Kidney (tissue), 13 donors: ENCODE measurements at regions not wholly inside any gene's neighbourhood (a gene's known extent, or its start where the extent isn't known, plus 50 kb on each side); places are given as distances from the start of the nearest gene placed in this dataset.

ENCODE experiments used
- DNase-seq, 5 donors: peaks; one replicate each; pipeline ENCODE4 v3.0.0-alpha.2; 2013 to 2020
- FAIRE-seq: peaks from 2 replicates; lab custom pipeline; 2012; peaks lifted over from hg19 to GRCh38; lab: Jason Lieb, UNC
- H3K27ac ChIP-seq, 2 donors: one replicate each; pipeline ENCODE4 v1.7.0; 2013; ENCODE audit warnings: low read depth in 2 of 2, low read length in 2 of 2, inconsistent platforms in 1 of 2
- H3K27me3 ChIP-seq: one replicate; pipeline ENCODE4 v1.7.1; 2013; ENCODE audit warnings: low read length, inconsistent platforms; ENCODE audit not compliant: control insufficient read depth, insufficient read depth
- H3K36me3 ChIP-seq, 3 donors: one replicate each; pipeline versions ENCODE4 v1.7.0 to v1.7.1; 2013; ENCODE audit warnings: low read length in 3 of 3, control low read depth in 1 of 3, inconsistent platforms in 1 of 3; ENCODE audit not compliant: insufficient read depth in 3 of 3, control insufficient read depth in 2 of 3
- H3K4me1 ChIP-seq, 3 donors: one replicate each; pipeline versions ENCODE4 v1.7.0 to v1.7.1; 2013; ENCODE audit warnings: low read length in 3 of 3, inconsistent platforms in 1 of 3, low read depth in 1 of 3; ENCODE audit not compliant: control insufficient read depth in 2 of 3, insufficient read depth in 2 of 3
- H3K4me3 ChIP-seq, 3 donors: one replicate each; pipeline versions ENCODE4 v1.7.0 to v1.8.1; 2013; ENCODE audit warnings: low read length in 3 of 3, control low read depth in 1 of 3, inconsistent platforms in 1 of 3
- H3K9ac ChIP-seq, 3 donors: one replicate each; pipeline versions ENCODE4 v1.7.0 to v1.7.1; 2013; ENCODE audit warnings: low read length in 3 of 3, control low read depth in 1 of 3, inconsistent platforms in 1 of 3
- H3K9me3 ChIP-seq, 3 donors: one replicate each; pipeline versions ENCODE4 v1.7.0 to v1.7.1; 2013; ENCODE audit warnings: low read length in 3 of 3, control low read depth in 1 of 3, inconsistent platforms in 1 of 3; ENCODE audit not compliant: control insufficient read depth in 2 of 3, insufficient read depth in 1 of 3
- CTCF ChIP-seq: IDR thresholded peaks from 3 replicates; pipeline ENCODE4 v1.5.1; 2012; ENCODE audit warnings: mild to moderate bottlenecking, moderate library complexity, borderline replicate concordance; ENCODE audit not compliant: insufficient read depth; ENCODE audit errors: extremely low read depth
- intact Hi-C: fragments of 100-400 bp; cut with DNase I; formaldehyde crosslinking; loops from one replicate; pipeline ENCODE4 v1.11.1; 2022
- donor health status: control.
- donor health status: control.
- donor health status: control.
- donor health status: control.
- donor health status: control.
- donor health status: DM: yes; HTN: yes; CAD: no.
- donor health status: Normal renal cell carcinoma (clear cell type).

GRCh38 chr3:86801921-86802320 is 189.0 kb downstream of the VGLL3 start:
- no peak for TF ChIP-seq CTCF
- FAIRE-seq (no peak), DNase-seq (no peak)
- Histone ChIP-seq H3K36me3 (no peaks in the 10 kb centered on the region), H3K4me3 (no peak overlapping the region), H3K27me3 (no peaks in the 10 kb centered on the region), H3K4me1 (no peaks in the 10 kb centered on the region), H3K9ac (no peak overlapping the region), H3K27ac (no peak overlapping the region), H3K9me3 (no peaks in the 10 kb centered on the region)
- intact Hi-C loops, result no loop called here

DNA sequence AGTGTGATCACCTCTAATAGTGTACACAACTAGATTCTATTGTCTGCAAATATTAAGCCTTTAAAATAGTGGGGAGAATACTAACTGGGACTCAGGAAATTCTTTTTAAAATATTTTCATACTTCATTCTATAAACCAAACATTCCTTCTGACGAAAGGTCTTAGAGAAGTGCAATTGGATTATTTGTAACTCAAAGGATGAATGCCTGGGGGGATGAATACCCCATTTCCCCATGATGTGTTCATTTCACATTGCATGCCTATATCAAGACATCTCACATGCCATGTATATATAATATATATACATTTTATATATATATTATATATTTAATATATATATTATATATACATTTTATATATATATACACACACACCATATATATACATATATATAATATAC is 189.9 kb downstream of the VGLL3 start:
- TF ChIP-seq CTCF, result no peak
- intact Hi-C loops, result no loop called here
- no peaks in the 10 kb centered on the region for H3K9me3 ChIP-seq
- H3K27ac ChIP-seq, result no peak overlapping the region
- DNase-seq, result no peak
- H3K36me3 ChIP-seq, result no peaks in the 10 kb centered on the region
- H3K4me1 ChIP-seq, result no peaks in the 10 kb centered on the region
- no peak overlapping the region for H3K9ac ChIP-seq
- FAIRE-seq, result no peak
- no peak overlapping the region for H3K4me3 ChIP-seq
- no peaks in the 10 kb centered on the region for H3K27me3 ChIP-seq

DNA sequence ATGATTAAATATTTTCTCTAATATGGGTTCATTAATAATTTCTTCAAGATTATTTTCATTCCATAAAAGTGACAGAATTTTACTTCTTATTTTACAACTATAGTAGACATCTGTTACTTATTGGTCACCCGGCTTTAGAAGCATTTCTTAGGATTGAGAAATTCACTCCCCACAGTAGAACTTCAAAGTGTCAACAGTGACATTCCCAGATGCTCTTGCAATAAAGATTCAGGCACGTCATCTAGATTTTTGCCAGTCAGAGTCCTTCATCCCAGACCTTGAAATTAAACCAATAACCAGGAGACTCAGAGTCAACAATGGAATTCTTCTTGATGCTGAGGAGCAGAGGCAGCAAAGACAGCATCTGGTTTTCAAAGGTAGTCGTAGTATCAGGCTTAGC is 190.8 kb downstream of the VGLL3 start:
- Histone ChIP-seq H3K4me1 (no peaks in the 10 kb centered on the region), H3K27me3 (no peaks in the 10 kb centered on the region), H3K4me3 (no peak overlapping the region), H3K9ac (no peak overlapping the region), H3K9me3 (no peaks in the 10 kb centered on the region), H3K27ac (no peak overlapping the region), H3K36me3 (no peaks in the 10 kb centered on the region)
- FAIRE-seq (no peak), DNase-seq (no peak)
- intact Hi-C loops, result no loop called here
- TF ChIP-seq CTCF, result no peak

DNA sequence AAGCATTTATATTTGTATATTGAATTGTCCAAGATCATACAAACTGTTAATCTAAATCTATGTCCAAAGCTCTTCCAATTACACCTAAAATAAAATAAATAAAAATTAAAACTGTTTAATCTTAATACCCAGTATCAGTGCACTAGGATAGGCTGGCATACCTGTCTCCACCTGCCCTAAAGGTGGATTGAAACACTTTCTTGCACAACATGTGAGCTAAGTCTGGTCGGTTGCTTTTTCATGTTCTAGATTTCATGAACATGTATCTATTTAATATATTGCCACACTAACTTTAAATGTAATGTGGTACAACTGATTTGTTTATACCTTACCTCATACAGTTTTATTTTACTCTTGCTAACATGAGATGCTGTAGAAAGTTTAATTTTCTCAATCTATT is 193.0 kb downstream of the VGLL3 start:
- Histone ChIP-seq H3K9ac (no peak overlapping the region), H3K36me3 (no peaks in the 10 kb centered on the region), H3K4me1 (no peaks in the 10 kb centered on the region), H3K27me3 (no peaks in the 10 kb centered on the region), H3K27ac (no peak overlapping the region), H3K4me3 (no peak overlapping the region), H3K9me3 (no peaks in the 10 kb centered on the region)
- intact Hi-C loops, result no loop called here
- DNase-seq (no peak), FAIRE-seq (no peak)
- TF ChIP-seq CTCF, result no peak
